ENCODE measurements at regions not wholly inside any gene's neighbourhood (a gene's known extent, or its start where the extent isn't known, plus 50 kb on each side); places are given as distances from the start of the nearest gene placed in this dataset.

DNA sequence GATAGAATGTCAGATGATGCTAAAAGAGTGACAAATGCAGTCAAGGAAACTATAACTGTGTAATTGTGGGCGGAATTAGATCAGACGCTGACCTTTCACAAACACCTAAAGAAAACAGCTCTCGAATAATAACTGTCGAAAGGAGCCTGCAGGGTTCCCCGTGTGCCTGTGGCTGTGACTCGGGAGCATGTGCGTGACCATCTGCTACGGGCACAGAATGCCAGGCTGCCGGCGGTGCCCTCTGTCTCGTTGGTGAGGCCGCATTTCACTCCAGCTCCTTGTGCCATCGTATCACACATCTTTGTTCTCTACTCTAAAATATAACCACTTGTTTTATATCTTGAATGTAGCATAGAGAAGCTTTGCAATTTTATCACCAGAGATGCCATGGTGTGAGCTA lies 267.8 kb upstream of the FMN2 start:
- no peaks in the 10 kb centered on the region for H3K36me3 ChIP-seq (replicated peaks in 1 of 2; ENCODE audit: control insufficient read depth in 1 of 2, insufficient read depth in 2 of 2, low read length in 2 of 2)
- TF ChIP-seq, protein P1, sequence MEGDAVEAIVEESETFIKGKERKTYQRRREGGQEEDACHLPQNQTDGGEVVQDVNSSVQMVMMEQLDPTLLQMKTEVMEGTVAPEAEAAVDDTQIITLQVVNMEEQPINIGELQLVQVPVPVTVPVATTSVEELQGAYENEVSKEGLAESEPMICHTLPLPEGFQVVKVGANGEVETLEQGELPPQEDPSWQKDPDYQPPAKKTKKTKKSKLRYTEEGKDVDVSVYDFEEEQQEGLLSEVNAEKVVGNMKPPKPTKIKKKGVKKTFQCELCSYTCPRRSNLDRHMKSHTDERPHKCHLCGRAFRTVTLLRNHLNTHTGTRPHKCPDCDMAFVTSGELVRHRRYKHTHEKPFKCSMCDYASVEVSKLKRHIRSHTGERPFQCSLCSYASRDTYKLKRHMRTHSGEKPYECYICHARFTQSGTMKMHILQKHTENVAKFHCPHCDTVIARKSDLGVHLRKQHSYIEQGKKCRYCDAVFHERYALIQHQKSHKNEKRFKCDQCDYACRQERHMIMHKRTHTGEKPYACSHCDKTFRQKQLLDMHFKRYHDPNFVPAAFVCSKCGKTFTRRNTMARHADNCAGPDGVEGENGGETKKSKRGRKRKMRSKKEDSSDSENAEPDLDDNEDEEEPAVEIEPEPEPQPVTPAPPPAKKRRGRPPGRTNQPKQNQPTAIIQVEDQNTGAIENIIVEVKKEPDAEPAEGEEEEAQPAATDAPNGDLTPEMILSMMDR (IDR thresholded peaks at IDR 0.05), result no peak
- 100% methylated on average over 6 of the region's 13 CpGs for WGBS (ENCODE audit: insufficient coverage)
- H3K27me3 Mint-ChIP-seq (ENCODE audit: low read depth in 3 of 3), result peaks cover 0 to 7% (median 2%) of the 10 kb centered on the region in 3 donors
- H3K4me1 ChIP-seq (ENCODE audit: control insufficient read depth in 1 of 2, insufficient read depth in 2 of 2, low read length in 2 of 2), result no peaks in the 10 kb centered on the region
- intact Hi-C loops (cut with micrococcal nuclease), result no loop called here
- no peaks in the 10 kb centered on the region for H3K79me2 ChIP-seq (ENCODE audit: insufficient read depth, low read length)
- H3K9me3 ChIP-seq (replicated peaks in 1 of 2; ENCODE audit: control insufficient read depth in 1 of 2, insufficient read depth in 1 of 2, low read length in 2 of 2), result no peaks in the 10 kb centered on the region
- peaks cover 0 to 3% (median 0%) of the 10 kb centered on the region in 7 donors for H3K9me3 Mint-ChIP-seq
- H3K4me3 Mint-ChIP-seq, result no peak overlapping the region
- no peak overlapping the region for H3K9ac ChIP-seq (ENCODE audit: insufficient read depth, low read length, poor library complexity, severe bottlenecking)
- no peaks in the 10 kb centered on the region for H3K36me3 Mint-ChIP-seq
- peaks cover 9% of the 10 kb centered on the region for H3K4me1 Mint-ChIP-seq
- H3K4me3 ChIP-seq (replicated peaks in 1 of 3; ENCODE audit: low read depth in 2 of 3, low read length in 3 of 3), result no peak overlapping the region
- no peaks in the 10 kb centered on the region for H3K27me3 ChIP-seq (ENCODE audit: control insufficient read depth in 2 of 2, insufficient read depth in 2 of 2, low read length in 2 of 2)
- H3K27ac Mint-ChIP-seq, result no peak overlapping the region
- H3K4me2 ChIP-seq (replicated peaks; ENCODE audit: extremely low read depth, low read length, poor library complexity, severe bottlenecking), result no peak overlapping the region
- no peak overlapping the region for H3K27ac ChIP-seq (ENCODE audit: low read depth in 1 of 2, low read length in 2 of 2)
- no peak overlapping the region for H2AFZ ChIP-seq (ENCODE audit: insufficient read depth, low read depth, low read length, poor library complexity, severe bottlenecking)
- DNase-seq, result no peak
- no peaks in the 10 kb centered on the region for H4K20me1 ChIP-seq (ENCODE audit: insufficient read depth, low read length)

DNA sequence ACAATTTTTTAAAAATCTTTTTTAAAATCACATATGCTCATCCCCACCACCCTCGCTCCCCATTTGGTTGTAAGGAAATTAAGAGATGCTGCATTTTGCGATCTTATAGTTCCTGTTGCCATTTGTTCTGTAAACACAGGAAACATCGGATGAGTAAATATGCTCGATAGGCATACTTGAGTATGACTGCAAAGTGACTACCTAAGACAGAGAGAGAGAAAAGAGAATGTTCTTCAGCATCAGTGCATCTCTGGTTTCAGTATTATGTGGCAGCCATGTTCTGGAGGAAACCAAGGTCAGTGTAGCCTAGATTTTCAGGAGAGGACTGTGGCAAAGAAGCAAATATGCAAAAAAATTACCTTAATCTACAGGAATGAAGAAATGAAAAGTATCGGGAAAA lies 265.5 kb upstream of the FMN2 start:
- Histone ChIP-seq H2AFZ (ENCODE audit: insufficient read depth, low read depth, low read length, poor library complexity, severe bottlenecking) (no peak overlapping the region), H3K4me2 (replicated peaks; ENCODE audit: extremely low read depth, low read length, poor library complexity, severe bottlenecking) (no peak overlapping the region), H3K4me3 (replicated peaks in 1 of 3; ENCODE audit: low read depth in 2 of 3, low read length in 3 of 3) (no peak overlapping the region), H4K20me1 (ENCODE audit: insufficient read depth, low read length) (no peaks in the 10 kb centered on the region), H3K27me3 (ENCODE audit: control insufficient read depth in 2 of 2, insufficient read depth in 2 of 2, low read length in 2 of 2) (no peaks in the 10 kb centered on the region), H3K9me3 (replicated peaks in 1 of 2; ENCODE audit: control insufficient read depth in 1 of 2, insufficient read depth in 1 of 2, low read length in 2 of 2) (no peaks in the 10 kb centered on the region), H3K9ac (ENCODE audit: insufficient read depth, low read length, poor library complexity, severe bottlenecking) (no peak overlapping the region), H3K79me2 (ENCODE audit: insufficient read depth, low read length) (no peaks in the 10 kb centered on the region), H3K36me3 (replicated peaks in 1 of 2; ENCODE audit: control insufficient read depth in 1 of 2, insufficient read depth in 2 of 2, low read length in 2 of 2) (no peaks in the 10 kb centered on the region), H3K4me1 (ENCODE audit: control insufficient read depth in 1 of 2, insufficient read depth in 2 of 2, low read length in 2 of 2) (no peaks in the 10 kb centered on the region), H3K27ac (ENCODE audit: low read depth in 1 of 2, low read length in 2 of 2) (no peak overlapping the region)
- TF ChIP-seq, protein P1 (IDR thresholded peaks at IDR 0.05), result no peak
- no peak for DNase-seq
- Mint-ChIP-seq H3K36me3 (no peaks in the 10 kb centered on the region), H3K4me3 (no peak overlapping the region), H3K27ac (no peak overlapping the region), H3K4me1 (peaks cover 3% of the 10 kb centered on the region), H3K27me3 (ENCODE audit: low read depth in 3 of 3) (no peaks in the 10 kb centered on the region), H3K9me3 (peaks cover 0 to 3% (median 0%) of the 10 kb centered on the region in 7 donors)
- intact Hi-C loops (cut with micrococcal nuclease), result no loop called here
- 96% methylated on average over 3 of the region's 5 CpGs for WGBS (ENCODE audit: insufficient coverage)

Measured in CD14-positive monocyte (primary cell).